ENCODE measurements at regions not wholly inside any gene's neighbourhood (a gene's known extent, or its start where the extent isn't known, plus 50 kb on each side); places are given as distances from the start of the nearest gene placed in this dataset.

GRCh38 chr10:78947226-78947625 lies 121.5 kb upstream of the ZMIZ1 start:
- Histone ChIP-seq H4K20me1 (ENCODE audit: insufficient read depth, low read length) (no peaks in the 10 kb centered on the region), H3K79me2 (ENCODE audit: insufficient read depth, low read depth, low read length) (no peaks in the 10 kb centered on the region), H2AFZ (ENCODE audit: low read length) (no peak overlapping the region), H3K4me1 (ENCODE audit: insufficient read depth, low read length, poor library complexity, severe bottlenecking) (no peaks in the 10 kb centered on the region), H3K4me3 (ENCODE audit: low read depth, low read length, poor library complexity, severe bottlenecking) (no peak overlapping the region), H3K27ac (ENCODE audit: low read depth, low read length, poor library complexity, severe bottlenecking) (no peak overlapping the region), H3K9me2 (ENCODE audit: insufficient read depth, low read length) (no peaks in the 10 kb centered on the region), H3K36me3 (ENCODE audit: insufficient read depth, low read length) (no peaks in the 10 kb centered on the region), H3K9me3 (ENCODE audit: low read length) (no peaks in the 10 kb centered on the region), H3K4me2 (ENCODE audit: low read length) (no peak overlapping the region)
- ChIA-PET POLR2A (no interaction called here), CTCF (ENCODE audit: unreplicated experiment) (no interaction called here)
- TF ChIP-seq CTCF (conservative IDR thresholded peaks at IDR 0.05; ENCODE audit: low read length) (no peak), EZH2phosphoT487 (IDR thresholded peaks at IDR 0.05; ENCODE audit: borderline replicate concordance, low read depth, low read length) (no peak)
- intact Hi-C loops (cut with micrococcal nuclease; ENCODE audit: unreplicated experiment), result no loop called here
- no peak for DNase-seq (ENCODE audit: low spot score)
- no TSS peak for BruUV-seq (replicated peaks)

DNA sequence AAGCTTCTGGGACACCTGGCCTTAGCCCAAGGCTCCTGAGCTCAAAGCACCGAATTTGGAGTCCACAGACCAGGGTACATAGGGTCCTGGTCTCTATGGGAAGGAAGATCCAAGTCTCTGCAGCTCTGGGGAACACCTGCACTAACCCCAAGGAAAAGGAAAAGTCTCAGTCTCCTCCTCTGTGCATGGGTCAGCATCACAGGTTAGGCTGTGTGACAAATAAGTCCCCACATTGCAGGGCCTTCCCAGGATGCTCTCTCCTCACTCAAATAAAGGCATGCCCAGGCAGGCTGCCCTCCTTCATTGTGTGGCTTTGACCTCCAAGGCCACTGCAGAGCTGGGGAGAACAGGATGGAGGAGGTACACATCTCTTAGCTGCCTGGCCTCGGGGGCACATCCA lies 121.0 kb upstream of the ZMIZ1 start:
- ChIA-PET CTCF (ENCODE audit: unreplicated experiment) (no interaction called here), POLR2A (no interaction called here)
- H3K4me3 ChIP-seq (ENCODE audit: low read depth, low read length, poor library complexity, severe bottlenecking), result no peak overlapping the region
- no peak overlapping the region for H2AFZ ChIP-seq (ENCODE audit: low read length)
- H3K27ac ChIP-seq (ENCODE audit: low read depth, low read length, poor library complexity, severe bottlenecking), result no peak overlapping the region
- no peak overlapping the region for H3K4me2 ChIP-seq (ENCODE audit: low read length)
- H3K4me1 ChIP-seq (ENCODE audit: insufficient read depth, low read length, poor library complexity, severe bottlenecking), result no peaks in the 10 kb centered on the region
- intact Hi-C loops (cut with micrococcal nuclease; ENCODE audit: unreplicated experiment), result no loop called here
- TF ChIP-seq CTCF (conservative IDR thresholded peaks at IDR 0.05; ENCODE audit: low read length) (no peak), EZH2phosphoT487 (IDR thresholded peaks at IDR 0.05; ENCODE audit: borderline replicate concordance, low read depth, low read length) (no peak)
- no peaks in the 10 kb centered on the region for H3K9me2 ChIP-seq (ENCODE audit: insufficient read depth, low read length)
- no peaks in the 10 kb centered on the region for H4K20me1 ChIP-seq (ENCODE audit: insufficient read depth, low read length)
- H3K79me2 ChIP-seq (ENCODE audit: insufficient read depth, low read depth, low read length), result no peaks in the 10 kb centered on the region
- DNase-seq (ENCODE audit: low spot score), result no peak
- no peaks in the 10 kb centered on the region for H3K36me3 ChIP-seq (ENCODE audit: insufficient read depth, low read length)
- no TSS peak for BruUV-seq (replicated peaks)
- H3K9me3 ChIP-seq (ENCODE audit: low read length), result no peaks in the 10 kb centered on the region

DNA sequence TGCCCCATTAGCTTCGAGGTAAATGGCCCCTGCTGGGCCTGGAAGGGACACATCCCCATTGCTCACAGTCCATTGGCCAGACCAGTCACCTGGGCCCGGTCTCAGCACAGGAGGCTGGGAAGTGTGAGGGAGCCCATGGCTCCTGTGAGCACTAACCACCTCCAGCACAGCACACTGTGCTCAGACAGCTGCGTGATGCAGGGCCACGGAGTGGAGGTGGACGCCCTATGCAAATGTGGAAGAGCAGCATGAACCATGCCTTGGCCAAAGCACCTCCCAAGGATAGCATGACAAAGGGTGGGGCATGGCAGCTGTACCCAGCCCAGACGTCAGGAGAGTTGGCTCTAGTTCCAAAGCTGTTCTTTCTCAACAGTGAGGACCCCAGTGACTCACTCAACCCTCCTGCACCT lies 120.1 kb upstream of the ZMIZ1 start:
- Histone ChIP-seq H3K79me2 (ENCODE audit: insufficient read depth, low read depth, low read length) (no peaks in the 10 kb centered on the region), H3K27ac (ENCODE audit: low read depth, low read length, poor library complexity, severe bottlenecking) (no peak overlapping the region), H3K4me1 (ENCODE audit: insufficient read depth, low read length, poor library complexity, severe bottlenecking) (no peaks in the 10 kb centered on the region), H2AFZ (ENCODE audit: low read length) (no peak overlapping the region), H3K4me3 (ENCODE audit: low read depth, low read length, poor library complexity, severe bottlenecking) (no peak overlapping the region), H4K20me1 (ENCODE audit: insufficient read depth, low read length) (no peaks in the 10 kb centered on the region), H3K9me2 (ENCODE audit: insufficient read depth, low read length) (no peaks in the 10 kb centered on the region), H3K4me2 (ENCODE audit: low read length) (no peak overlapping the region), H3K9me3 (ENCODE audit: low read length) (no peaks in the 10 kb centered on the region), H3K36me3 (ENCODE audit: insufficient read depth, low read length) (no peaks in the 10 kb centered on the region)
- ChIA-PET POLR2A (no interaction called here), CTCF (ENCODE audit: unreplicated experiment) (no interaction called here)
- intact Hi-C loops (cut with micrococcal nuclease; ENCODE audit: unreplicated experiment), result no loop called here
- no TSS peak for BruUV-seq (replicated peaks)
- TF ChIP-seq EZH2phosphoT487 (IDR thresholded peaks at IDR 0.05; ENCODE audit: borderline replicate concordance, low read depth, low read length) (no peak), CTCF (conservative IDR thresholded peaks at IDR 0.05; ENCODE audit: low read length) (no peak)
- no peak for DNase-seq (ENCODE audit: low spot score)

Measured in OCI-LY7 (cell line).